DND-41 (cell line): ENCODE measurements at regions not wholly inside any gene's neighbourhood (a gene's known extent, or its start where the extent isn't known, plus 50 kb on each side); places are given as distances from the start of the nearest gene placed in this dataset.

Source experiments
- ATAC-seq: fragments of 200-7000 bp; cut with Tn5 transposase; 3 replicates; pipeline ENCODE4 v1.9.1; 2021; ENCODE audit warnings: low read depth; ENCODE audit not compliant: insufficient read depth
- DNase-seq: peaks from one replicate; pipeline ENCODE4 v3.0.0-alpha.2; 2020
- H2AFZ ChIP-seq: 2 replicates; pipeline ENCODE4 v1.6.0; 2012; ENCODE audit warnings: low read depth, low read length
- H3K27ac ChIP-seq: 2 replicates; pipeline ENCODE4 v1.5.1; 2012; ENCODE audit warnings: low read length, inconsistent platforms
- H3K27me3 ChIP-seq: fragments of 200-600 bp; sonication (generic); 2 replicates; pipeline ENCODE4 v1.6.0; 2012; ENCODE audit warnings: low read length, mild to moderate bottlenecking, inconsistent platforms; ENCODE audit not compliant: insufficient read depth, poor library complexity
- H3K36me3 ChIP-seq: 2 replicates; pipeline ENCODE4 v1.5.1; 2012; ENCODE audit warnings: low read length, inconsistent platforms; ENCODE audit not compliant: insufficient read depth
- H3K4me1 ChIP-seq: 2 replicates; pipeline ENCODE4 v1.5.1; 2012; ENCODE audit warnings: mild to moderate bottlenecking, low read length; ENCODE audit not compliant: insufficient read depth
- H3K4me2 ChIP-seq: 2 replicates; pipeline ENCODE4 v1.6.0; 2012; ENCODE audit warnings: mild to moderate bottlenecking, moderate library complexity, low read length, inconsistent platforms; ENCODE audit not compliant: insufficient read depth
- H3K4me3 ChIP-seq, 2 experiments: fragments of 200-600 bp in 1 of 2; shearing (Covaris generic) in 1 of 2; 2 replicates each; pipeline ENCODE4 v1.5.1; 2012 to 2016; ENCODE audit warnings: inconsistent platforms in 2 of 2, low read length in 2 of 2, mild to moderate bottlenecking in 2 of 2, low read depth in 1 of 2, moderate library complexity in 1 of 2
- H3K79me2 ChIP-seq: 2 replicates; pipeline ENCODE4 v1.6.0; 2012; ENCODE audit warnings: low read length, inconsistent platforms; ENCODE audit not compliant: insufficient read depth
- H3K9ac ChIP-seq: 2 replicates; pipeline ENCODE4 v1.6.0; 2012; ENCODE audit warnings: low read depth, mild to moderate bottlenecking, inconsistent platforms, low read length, moderate library complexity
- H3K9me3 ChIP-seq: 2 replicates; pipeline ENCODE4 v1.5.1; 2012; ENCODE audit warnings: low read length, moderate library complexity, mild to moderate bottlenecking, inconsistent platforms; ENCODE audit not compliant: insufficient read depth, severe bottlenecking
- H4K20me1 ChIP-seq: 2 replicates; pipeline ENCODE4 v1.6.0; 2012; ENCODE audit warnings: low read length; ENCODE audit not compliant: insufficient read depth
- CTCF ChIP-seq: IDR thresholded peaks from 2 replicates; pipeline ENCODE4 v1.5.1; 2012; ENCODE audit warnings: borderline replicate concordance, low read length, moderate library complexity, mild to moderate bottlenecking; ENCODE audit not compliant: poor library complexity, severe bottlenecking; ENCODE audit errors: extremely low read depth
- EZH2 ChIP-seq: IDR thresholded peaks from 3 replicates; pipeline ENCODE4 v1.6.1; 2012; ENCODE audit warnings: borderline replicate concordance, low read depth, mild to moderate bottlenecking, moderate library complexity, low read length, inconsistent platforms; ENCODE audit not compliant: severe bottlenecking

GRCh38 chr4:138918169-138918869, 97.3 kb upstream of the NOCT start:
- no peak for TF ChIP-seq CTCF
- no peak for TF ChIP-seq EZH2
- Histone ChIP-seq H3K27ac (no peak overlapping the region), H3K79me2 (no peaks in the 10 kb centered on the region), H3K4me3 (no peak overlapping the region), H3K4me1 (no peaks in the 10 kb centered on the region; the same call in 1 of the 2 replicates), H3K4me2 (no peak overlapping the region), H3K9me3 (no peaks in the 10 kb centered on the region), H3K9ac (no peak overlapping the region), H3K27me3 (peaks cover 4% of the 10 kb centered on the region), H4K20me1 (no peaks in the 10 kb centered on the region), H2AFZ (0 out of 2 replicates have a peak overlapping the region, but pooled peaks have one; percentile 7), H3K36me3 (no peaks in the 10 kb centered on the region)
- DNase-seq (no peak), ATAC-seq (no peak)

GRCh38 chr4:138916763-138917162, 98.8 kb upstream of the NOCT start:
- Histone ChIP-seq H3K27ac (no peak overlapping the region), H3K4me2 (no peak overlapping the region), H4K20me1 (no peaks in the 10 kb centered on the region), H3K9me3 (no peaks in the 10 kb centered on the region), H3K36me3 (no peaks in the 10 kb centered on the region), H3K79me2 (no peaks in the 10 kb centered on the region), H3K27me3 (peaks cover 4% of the 10 kb centered on the region), H3K4me3 (no peak overlapping the region), H2AFZ (no peak overlapping the region), H3K4me1 (no peaks in the 10 kb centered on the region; the same call in 1 of the 2 replicates), H3K9ac (no peak overlapping the region)
- no peak for ATAC-seq
- TF ChIP-seq CTCF: no peak
- TF ChIP-seq EZH2: no peak
- DNase-seq: no peak

- H3K9me3 ChIP-seq: no peaks in the 10 kb centered on the region
- H3K4me3 ChIP-seq: no peak overlapping the region
- H3K27ac ChIP-seq: no peak overlapping the region
- no peak overlapping the region for H3K9ac ChIP-seq
- no peaks in the 10 kb centered on the region for H4K20me1 ChIP-seq
- H2AFZ ChIP-seq: no peak overlapping the region
- H3K27me3 ChIP-seq: peaks cover 4% of the 10 kb centered on the region
- no peak overlapping the region for H3K4me2 ChIP-seq
- H3K79me2 ChIP-seq: no peaks in the 10 kb centered on the region
- ATAC-seq (no peak), DNase-seq (no peak)
- H3K4me1 ChIP-seq: no peaks in the 10 kb centered on the region; the same call in 1 of the 2 replicates
- no peak for TF ChIP-seq EZH2
- TF ChIP-seq CTCF: no peak
- no peaks in the 10 kb centered on the region for H3K36me3 ChIP-seq
Measured at GRCh38 chr4:138915756-138916155, 99.8 kb upstream of the NOCT start.
